BJ (cell line): ENCODE measurements at regions not wholly inside any gene's neighbourhood (a gene's known extent, or its start where the extent isn't known, plus 50 kb on each side); places are given as distances from the start of the nearest gene placed in this dataset.

Experiments used
- CTCF ChIA-PET: fragments of 350-600 bp; formaldehyde crosslinking; extraction: SDS; loops from one replicate; lab custom pipeline; 2021; ENCODE audit warnings: antibody characterized with exemption, inconsistent platforms; lab: Yijun Ruan, JAX
- POLR2A ChIA-PET: fragments of 300-600 bp; sonication (Branson Sonifier 250); formaldehyde crosslinking; extraction: SDS; loops from one replicate; lab custom pipeline; 2021; ENCODE audit warnings: antibody characterized with exemption; lab: Charles Lee
- DNase-seq: peaks from one replicate; pipeline ENCODE4 v3.0.0-alpha.2; 2011; ENCODE audit warnings: low read depth
- H3K27me3 ChIP-seq: 2 replicates; pipeline ENCODE4 v1.6.0; 2011; ENCODE audit warnings: low read length; ENCODE audit not compliant: control insufficient read depth, insufficient read depth
- H3K36me3 ChIP-seq: 2 replicates; pipeline ENCODE4 v1.5.1; 2011; ENCODE audit warnings: low read length; ENCODE audit not compliant: control insufficient read depth, insufficient read depth
- H3K4me3 ChIP-seq: 2 replicates; pipeline ENCODE4 v1.5.1; 2011; ENCODE audit warnings: low read depth, mild to moderate bottlenecking, control low read depth, low read length
- TF ChIP-seq, protein P1 (sequence below): IDR thresholded peaks from 2 replicates; pipeline ENCODE4 v1.5.1; 2011; ENCODE audit warnings: low read depth, mild to moderate bottlenecking, control low read depth, inconsistent platforms, low read length, moderate library complexity; ENCODE audit not compliant: insufficient read depth

DNA sequence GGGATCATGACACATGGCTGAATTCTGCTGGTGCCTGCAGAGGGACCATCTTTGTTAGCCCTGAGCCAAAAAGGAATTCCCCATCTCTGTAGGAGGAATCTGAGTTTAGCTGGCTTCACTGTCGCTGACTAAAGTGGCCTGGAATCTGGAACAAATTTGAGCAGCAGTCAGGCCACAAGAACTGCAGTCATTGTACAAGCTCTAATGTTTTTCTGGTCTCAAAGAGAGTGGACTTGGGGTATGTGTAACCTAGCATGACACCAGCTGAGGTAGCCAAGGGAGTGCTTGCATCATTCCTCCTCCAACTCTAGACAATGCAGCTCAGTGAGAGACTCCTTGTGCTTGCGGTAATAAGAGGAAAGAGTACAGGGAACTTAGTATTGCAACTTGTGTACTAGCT, 539.1 kb upstream of the LRRTM4 start:
- ChIA-PET CTCF (no interaction called here), POLR2A (no interaction called here)
- TF ChIP-seq, protein P1, sequence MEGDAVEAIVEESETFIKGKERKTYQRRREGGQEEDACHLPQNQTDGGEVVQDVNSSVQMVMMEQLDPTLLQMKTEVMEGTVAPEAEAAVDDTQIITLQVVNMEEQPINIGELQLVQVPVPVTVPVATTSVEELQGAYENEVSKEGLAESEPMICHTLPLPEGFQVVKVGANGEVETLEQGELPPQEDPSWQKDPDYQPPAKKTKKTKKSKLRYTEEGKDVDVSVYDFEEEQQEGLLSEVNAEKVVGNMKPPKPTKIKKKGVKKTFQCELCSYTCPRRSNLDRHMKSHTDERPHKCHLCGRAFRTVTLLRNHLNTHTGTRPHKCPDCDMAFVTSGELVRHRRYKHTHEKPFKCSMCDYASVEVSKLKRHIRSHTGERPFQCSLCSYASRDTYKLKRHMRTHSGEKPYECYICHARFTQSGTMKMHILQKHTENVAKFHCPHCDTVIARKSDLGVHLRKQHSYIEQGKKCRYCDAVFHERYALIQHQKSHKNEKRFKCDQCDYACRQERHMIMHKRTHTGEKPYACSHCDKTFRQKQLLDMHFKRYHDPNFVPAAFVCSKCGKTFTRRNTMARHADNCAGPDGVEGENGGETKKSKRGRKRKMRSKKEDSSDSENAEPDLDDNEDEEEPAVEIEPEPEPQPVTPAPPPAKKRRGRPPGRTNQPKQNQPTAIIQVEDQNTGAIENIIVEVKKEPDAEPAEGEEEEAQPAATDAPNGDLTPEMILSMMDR: no peak
- Histone ChIP-seq H3K4me3 (no peak overlapping the region), H3K36me3 (no peaks in the 10 kb centered on the region), H3K27me3 (no peaks in the 10 kb centered on the region)
- no peak for DNase-seq

DNA sequence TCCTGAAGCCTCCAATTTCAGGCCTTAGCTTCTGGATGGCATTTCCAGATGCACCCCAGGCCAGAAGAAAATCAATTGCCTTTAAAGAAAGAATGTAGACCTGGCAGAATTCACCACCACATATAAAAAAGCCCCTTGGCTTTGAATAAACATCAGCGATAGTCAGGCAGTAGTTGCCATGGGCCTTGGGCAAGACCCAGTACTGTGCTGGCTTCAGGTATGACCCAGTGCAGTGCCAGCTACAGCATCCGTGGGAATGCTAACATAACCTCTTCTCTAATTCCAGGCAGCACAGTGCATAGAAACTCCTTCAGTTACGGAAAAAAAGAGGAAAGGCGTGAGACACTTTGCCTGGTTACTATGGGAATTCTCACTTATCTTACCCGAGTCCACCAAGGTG, 539.6 kb upstream of the LRRTM4 start:
- Histone ChIP-seq H3K4me3 (no peak overlapping the region), H3K27me3 (no peaks in the 10 kb centered on the region), H3K36me3 (no peaks in the 10 kb centered on the region)
- ChIA-PET POLR2A (no interaction called here), CTCF (no interaction called here)
- no peak for DNase-seq
- TF ChIP-seq, protein P1: no peak

DNA sequence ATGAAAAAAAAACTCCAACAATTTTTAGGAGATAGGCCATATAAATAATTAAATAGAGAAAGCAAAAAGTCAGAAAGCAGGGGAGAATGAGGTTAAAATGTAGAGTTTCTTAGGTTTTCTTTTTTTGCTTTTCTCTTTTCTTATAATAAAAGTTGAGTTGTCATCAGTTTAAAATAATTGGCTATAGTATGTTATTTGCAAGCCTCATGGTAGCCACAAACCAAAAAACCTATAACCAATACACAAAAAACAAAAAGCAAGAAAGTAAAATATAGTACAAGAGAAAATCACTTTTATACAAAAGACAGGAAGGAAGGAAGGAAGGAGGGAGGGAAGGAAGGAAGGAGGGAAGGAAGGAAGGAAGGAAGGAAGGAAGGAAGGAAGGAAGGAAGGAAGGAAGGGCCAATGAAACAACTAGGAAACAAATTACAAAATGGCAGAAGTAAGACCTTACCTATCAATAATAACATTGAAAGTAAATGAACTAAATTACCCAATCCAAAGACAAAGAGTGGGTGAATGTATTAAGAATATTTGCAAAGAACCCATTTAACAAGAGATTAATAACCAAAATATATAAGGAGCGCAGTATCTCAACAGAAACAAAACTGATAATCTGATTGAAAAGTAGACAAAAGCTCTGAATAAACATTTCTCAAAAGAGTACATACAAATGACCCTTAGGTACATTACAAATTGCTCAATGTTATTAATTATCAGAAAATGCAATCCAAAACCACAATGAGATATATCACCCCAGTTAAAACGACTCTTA, 541.3 kb upstream of the LRRTM4 start:
- no peak overlapping the region for H3K4me3 ChIP-seq
- no peaks in the 10 kb centered on the region for H3K36me3 ChIP-seq
- TF ChIP-seq, protein P1: no peak
- no peak for DNase-seq
- ChIA-PET POLR2A (no interaction called here), CTCF (no interaction called here)
- H3K27me3 ChIP-seq: no peaks in the 10 kb centered on the region

DNA sequence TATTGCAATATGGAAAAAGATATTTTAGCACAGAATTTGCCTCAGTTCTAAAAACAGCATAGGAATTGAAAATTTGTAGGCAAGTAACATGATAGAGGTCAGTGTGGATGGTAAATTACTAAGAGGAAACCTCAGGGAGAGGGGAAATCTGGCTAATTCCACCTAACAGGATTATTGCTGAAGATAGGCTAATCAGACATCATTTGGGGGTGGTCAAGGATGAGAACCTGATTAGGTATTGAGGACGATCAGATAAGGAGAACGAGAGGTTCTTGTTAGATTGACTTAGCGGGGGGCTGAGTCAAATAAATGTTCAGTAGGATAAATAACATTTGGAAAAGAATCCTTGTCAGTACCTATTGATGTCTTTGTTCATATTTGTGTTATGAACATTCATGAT, 543.2 kb upstream of the LRRTM4 start:
- Histone ChIP-seq H3K27me3 (no peaks in the 10 kb centered on the region), H3K4me3 (no peak overlapping the region), H3K36me3 (no peaks in the 10 kb centered on the region)
- ChIA-PET CTCF (no interaction called here), POLR2A (no interaction called here)
- TF ChIP-seq, protein P1: no peak
- DNase-seq: no peak

DNA sequence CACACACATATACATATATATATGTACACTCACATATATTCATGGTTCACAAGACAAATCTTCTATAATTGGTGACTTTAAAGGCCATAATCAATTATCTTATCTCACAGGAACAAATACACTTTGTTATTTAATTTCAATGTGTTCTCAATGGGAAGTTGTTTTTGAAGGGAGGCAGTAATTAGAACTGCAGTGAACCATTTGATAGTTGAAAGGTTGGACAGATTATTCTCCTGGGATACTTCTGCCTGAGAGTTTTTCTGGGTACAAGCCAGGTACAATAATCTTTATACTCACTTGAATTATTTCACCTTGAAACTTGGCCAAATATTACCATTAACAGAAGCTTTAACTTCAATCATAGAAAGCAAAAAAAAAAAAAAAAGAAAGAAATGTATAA, 546.6 kb upstream of the LRRTM4 start:
- no peak for DNase-seq
- no peak overlapping the region for H3K4me3 ChIP-seq
- CTCF ChIA-PET: no interaction called here
- no peaks in the 10 kb centered on the region for H3K36me3 ChIP-seq
- TF ChIP-seq, protein P1: no peak
- POLR2A ChIA-PET: no interaction called here
- H3K27me3 ChIP-seq: no peaks in the 10 kb centered on the region
